HL-60/S4 (cell line): ENCODE measurements at regions not wholly inside any gene's neighbourhood (a gene's known extent, or its start where the extent isn't known, plus 50 kb on each side); places are given as distances from the start of the nearest gene placed in this dataset.

ENCODE experiments used
- in situ Hi-C: fragments of 300-500 bp; cut with MboI; formaldehyde crosslinking; loops from 2 replicates; pipeline ENCODE4 v1.14.3; 2022; ENCODE audit warnings: low sequenced_read_pairs

DNA sequence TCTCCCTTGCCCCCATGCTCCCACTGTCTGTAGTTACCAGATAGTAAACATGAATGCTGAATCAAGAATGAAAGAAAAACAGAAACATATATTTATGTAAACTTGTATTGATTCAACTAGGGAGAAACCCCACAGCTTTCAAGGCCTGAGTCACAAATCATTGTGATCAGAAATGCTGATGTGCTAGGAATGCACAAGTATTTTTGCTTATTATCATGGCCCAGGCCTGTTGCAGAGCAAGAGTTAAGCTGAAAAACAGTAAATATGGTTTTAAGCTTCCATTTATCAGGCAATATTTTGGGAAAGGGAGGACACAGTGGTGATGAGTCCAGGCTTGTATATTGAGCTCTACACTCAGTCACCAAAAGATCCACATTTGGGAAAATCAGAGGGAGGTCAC, 669.6 kb downstream of the DIAPH3 start:
- in situ Hi-C loops, result no loop called here

- in situ Hi-C loops, result no loop called here
These were observed 669.2 kb downstream of the DIAPH3 start for GRCh38 chr13:59494560-59494970.

DNA sequence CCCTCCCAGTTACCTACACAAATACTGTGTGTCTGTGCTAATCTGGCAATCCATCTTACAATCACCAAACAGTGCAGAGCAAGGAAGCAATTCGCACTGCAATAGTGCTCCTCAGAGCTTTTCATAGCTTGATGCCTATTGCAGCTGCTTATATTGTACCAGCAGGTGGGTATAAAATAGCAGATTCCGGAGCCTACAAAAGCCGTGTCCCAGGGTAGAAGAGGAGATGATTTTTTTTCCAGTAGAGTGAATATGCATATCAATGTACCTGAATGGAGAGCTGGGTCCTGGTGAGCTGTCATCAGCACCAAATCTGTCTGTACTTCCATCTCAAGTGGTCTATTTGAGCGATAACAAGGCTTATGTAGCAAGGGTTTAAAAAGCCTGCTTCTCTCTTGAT, 668.4 kb downstream of the DIAPH3 start:
- in situ Hi-C loops, result no loop called here

GRCh38 chr13:59495936-59496512, 667.7 kb downstream of the DIAPH3 start:
- in situ Hi-C loops, result no loop called here

- in situ Hi-C loops, result no loop called here
These were observed 666.0 kb downstream of the DIAPH3 start for GRCh38 chr13:59497621-59498247.

GRCh38 chr13:59501004-59501403, 662.7 kb downstream of the DIAPH3 start:
- in situ Hi-C loops, result no loop called here

- in situ Hi-C loops, result no loop called here
These were observed 659.3 kb downstream of the DIAPH3 start for GRCh38 chr13:59504407-59504806.

DNA sequence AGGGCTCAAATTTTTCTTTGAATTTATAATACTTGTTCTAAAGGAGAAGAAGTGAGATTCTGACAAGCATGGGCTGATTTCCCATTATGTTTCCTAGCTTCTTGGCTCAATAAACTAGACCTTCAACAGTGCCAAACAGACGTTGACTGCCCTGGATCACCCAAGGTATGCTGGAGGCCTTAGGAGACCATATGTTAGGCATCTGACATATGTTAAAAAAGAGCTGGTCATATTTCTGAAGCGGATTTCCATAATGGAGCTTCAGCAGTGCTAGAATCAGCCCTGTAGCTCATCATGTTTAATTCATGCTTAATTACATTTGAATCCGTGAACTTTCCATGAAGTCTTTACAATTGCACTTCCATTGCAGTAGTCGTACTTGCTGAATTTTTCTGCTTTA, 653.3 kb downstream of the DIAPH3 start:
- in situ Hi-C loops, result no loop called here

DNA sequence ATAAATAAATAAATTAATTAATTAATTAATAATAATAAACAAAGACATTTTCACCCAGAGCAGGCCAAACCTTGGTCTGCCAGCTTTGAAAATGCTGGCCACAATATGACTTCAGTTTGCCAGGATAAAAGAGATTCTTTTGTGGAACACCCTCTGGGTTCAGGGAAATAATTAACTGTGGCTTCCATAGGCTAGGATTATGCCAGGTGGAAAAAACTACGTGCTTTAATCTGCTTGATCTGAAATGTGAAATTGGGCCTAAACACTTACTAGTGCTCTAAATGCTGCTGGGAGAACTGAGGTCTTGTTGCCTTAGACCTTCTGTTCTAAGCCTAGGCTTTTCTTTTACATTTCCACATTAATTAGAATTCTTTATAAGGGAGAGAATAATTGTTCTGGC, 650.0 kb downstream of the DIAPH3 start:
- in situ Hi-C loops, result no loop called here

GRCh38 chr13:59514316-59514715, 649.4 kb downstream of the DIAPH3 start:
- in situ Hi-C loops, result no loop called here

DNA sequence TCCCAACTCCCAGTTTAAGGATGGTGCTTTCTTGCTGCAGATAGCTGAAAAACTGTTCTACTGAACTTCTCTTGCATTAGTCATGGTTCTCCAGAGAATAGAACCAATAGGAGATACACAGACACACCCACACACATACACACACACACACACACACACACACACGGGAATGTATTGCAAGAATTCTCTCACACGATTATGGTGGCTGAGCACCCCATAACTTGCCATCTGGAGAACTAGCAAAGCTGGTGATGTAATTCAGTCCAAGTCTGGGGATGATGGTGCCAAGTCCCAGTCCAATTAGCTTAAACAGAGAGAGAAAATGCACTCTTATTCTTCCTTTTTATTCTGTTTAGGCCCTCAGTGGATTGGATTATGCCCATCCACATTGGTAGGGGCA, 643.9 kb downstream of the DIAPH3 start:
- in situ Hi-C loops, result no loop called here

GRCh38 chr13:59521549-59521948, 642.2 kb downstream of the DIAPH3 start:
- in situ Hi-C loops, result no loop called here

GRCh38 chr13:59522652-59523051, 641.1 kb downstream of the DIAPH3 start:
- in situ Hi-C loops, result no loop called here

DNA sequence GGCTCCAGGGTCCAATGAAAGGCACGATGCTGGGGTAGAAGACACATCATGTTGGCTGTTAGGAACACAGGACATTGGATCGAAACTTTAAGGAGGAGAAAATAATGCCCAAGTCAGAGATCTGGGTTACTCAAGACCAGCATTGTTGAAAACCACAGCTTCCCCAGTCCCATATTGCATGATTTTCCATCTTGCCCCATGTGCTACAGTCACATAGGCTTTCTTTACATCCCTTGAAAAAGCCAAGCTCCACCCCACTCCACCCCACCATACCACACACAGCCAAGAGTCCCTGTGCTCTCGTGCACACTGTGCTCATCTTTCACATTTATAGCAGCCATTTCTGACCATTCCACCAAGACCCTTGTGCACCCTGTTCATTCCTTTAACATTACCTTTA, 636.2 kb downstream of the DIAPH3 start:
- in situ Hi-C loops, result no loop called here

DNA sequence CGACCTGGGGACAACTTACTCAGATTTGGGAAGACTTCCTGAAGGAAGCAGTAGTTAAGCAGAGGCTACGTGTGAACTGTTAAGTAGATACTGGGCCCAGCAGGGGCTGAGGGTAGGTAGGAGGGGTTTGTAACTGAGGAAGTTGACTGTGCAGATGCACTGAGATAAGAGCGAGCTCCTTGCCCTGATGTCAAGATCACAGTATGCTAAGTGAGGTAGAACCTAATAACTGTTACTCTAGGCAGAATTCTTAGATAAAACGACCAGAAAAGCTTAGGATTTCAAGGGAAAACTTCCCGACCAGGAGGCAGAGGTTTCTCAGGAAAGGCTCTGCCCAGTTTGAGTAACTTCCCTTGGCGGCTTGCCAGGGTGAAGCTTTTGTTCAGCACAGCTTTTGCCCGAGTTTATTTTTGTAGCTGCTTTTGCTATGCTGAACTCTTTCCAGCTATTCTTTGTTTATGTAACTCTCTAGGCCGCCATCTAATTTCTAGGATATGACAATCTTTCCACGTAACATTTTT, 632.1 kb downstream of the DIAPH3 start:
- in situ Hi-C loops, result no loop called here

DNA sequence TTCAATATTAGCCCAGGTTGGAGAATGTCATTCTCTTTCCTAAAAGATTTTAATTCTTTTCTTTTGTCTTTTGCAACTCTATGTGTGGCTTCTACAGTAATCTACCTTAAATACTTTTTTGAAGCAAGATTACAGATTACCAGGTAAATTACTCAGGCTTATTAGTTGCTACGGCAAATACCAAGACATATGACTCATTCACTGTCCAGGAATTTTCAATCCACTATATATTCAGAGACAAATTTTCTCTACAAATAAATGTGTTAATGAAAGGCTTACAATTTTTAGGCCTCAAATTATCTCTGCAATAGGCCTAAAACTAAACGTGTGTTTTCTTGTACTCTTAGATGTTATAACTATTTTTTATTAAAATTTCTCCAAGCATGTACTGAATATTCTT, 631.3 kb downstream of the DIAPH3 start:
- in situ Hi-C loops, result no loop called here

- in situ Hi-C loops, result no loop called here
These were observed 629.9 kb downstream of the DIAPH3 start for GRCh38 chr13:59533561-59534555.

GRCh38 chr13:59534806-59535205, 628.9 kb downstream of the DIAPH3 start:
- in situ Hi-C loops, result no loop called here

- in situ Hi-C loops, result no loop called here
These were observed 626.2 kb downstream of the DIAPH3 start for GRCh38 chr13:59537500-59537899.

- in situ Hi-C loops, result no loop called here
These were observed 625.2 kb downstream of the DIAPH3 start for GRCh38 chr13:59538512-59538911.

DNA sequence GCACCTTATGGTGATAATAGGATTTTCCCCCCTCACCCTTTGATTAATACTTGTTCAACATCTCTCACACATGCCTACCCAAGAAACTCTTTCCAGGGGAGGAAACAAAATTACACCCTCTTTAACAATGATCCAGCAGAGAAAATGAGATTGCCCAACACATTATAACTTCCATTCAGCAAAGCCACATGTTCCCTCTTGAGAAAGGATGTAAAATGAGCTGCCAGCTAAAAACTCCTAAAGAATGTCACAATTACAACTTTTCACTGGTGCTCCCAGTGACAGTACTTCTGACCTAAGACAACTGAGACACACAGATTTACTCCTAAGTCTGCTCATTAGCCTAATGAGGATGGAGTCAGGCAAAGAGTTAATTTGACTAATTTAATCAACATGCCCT, 621.4 kb downstream of the DIAPH3 start:
- in situ Hi-C loops, result no loop called here

DNA sequence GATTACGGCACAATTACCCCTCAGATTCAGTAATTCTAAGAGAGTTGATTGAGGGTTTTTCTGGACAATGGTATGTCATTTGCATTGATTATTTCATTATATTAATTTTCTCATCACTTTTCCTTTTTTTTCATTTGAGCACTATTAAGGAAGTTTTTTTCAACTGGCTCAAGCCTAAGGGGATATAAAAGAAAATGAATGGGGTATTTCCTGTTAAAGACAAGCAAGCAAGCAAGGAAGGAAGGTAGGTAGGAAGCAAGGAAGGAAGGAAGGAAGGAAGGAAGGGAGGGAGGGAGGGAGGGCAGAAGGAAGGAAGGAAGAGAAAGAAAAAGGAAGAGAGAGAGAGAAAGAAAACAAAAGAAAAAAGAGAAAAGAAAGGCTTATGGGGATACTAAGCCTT, 620.3 kb downstream of the DIAPH3 start:
- in situ Hi-C loops, result no loop called here
